NCI-H2227 (cell line): ENCODE measurements at regions not wholly inside any gene's neighbourhood (a gene's known extent, or its start where the extent isn't known, plus 50 kb on each side); places are given as distances from the start of the nearest gene placed in this dataset.
A peak's percentile ranks its signal among the peaks of the same experiment; 100 is the strongest.
"Not testable (repeated sequence)": the region's sequence is repeated elsewhere in the genome, so short reads cannot be mapped to it uniquely, and the experiment has no call there.

Source experiments
- DNase-seq: peaks from one replicate; lab custom pipeline; 2025; ENCODE audit not compliant: unreplicated experiment; lab: John Stamatoyannopoulos, UW

DNA sequence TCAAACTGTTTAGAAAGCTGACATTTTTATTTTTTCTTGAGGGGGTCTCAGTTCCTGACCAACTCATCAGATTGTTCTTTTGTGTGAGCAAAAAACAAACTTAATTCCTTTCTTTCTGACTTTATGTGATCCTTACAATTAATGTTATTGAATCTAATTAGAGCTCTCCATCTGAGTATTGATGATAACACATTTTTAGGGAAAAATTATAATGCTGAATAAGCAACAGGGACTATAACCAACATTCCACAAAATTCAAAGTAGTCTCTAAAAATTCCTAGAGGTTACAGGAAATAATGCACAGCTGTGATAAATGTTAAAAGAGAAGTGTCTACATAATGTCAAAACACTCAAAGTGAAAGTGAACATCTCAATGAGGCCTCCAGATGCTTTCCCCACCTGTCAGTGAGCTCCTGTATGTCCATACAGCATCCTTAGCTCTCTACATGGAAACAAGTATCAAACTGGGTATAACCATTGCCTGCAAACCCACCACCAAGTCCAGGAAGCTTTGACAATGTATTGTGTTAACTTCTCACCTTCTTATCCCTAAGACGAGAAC, 786.0 kb upstream of the SLC39A10 start:
- no peak for DNase-seq

DNA sequence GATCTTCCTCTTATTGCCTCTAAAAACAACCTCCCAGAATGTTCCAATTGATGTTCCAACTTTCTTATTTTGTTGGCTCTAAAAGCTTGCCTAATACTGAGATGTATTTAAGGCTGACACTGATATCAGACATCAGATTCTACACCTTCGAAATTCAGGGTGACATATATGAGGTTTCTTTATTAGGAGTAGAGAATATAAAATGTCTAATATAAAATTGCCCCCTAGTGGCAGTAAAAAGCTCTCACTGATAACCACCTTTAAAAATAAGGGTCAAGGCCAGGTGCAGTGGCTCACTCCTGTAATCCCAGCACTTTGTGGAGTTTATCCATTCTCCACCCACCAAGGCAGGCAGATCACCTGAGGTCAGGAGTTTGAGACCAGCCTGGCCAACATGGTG, 789.7 kb upstream of the SLC39A10 start:
- peak; percentile 35 for DNase-seq

DNA sequence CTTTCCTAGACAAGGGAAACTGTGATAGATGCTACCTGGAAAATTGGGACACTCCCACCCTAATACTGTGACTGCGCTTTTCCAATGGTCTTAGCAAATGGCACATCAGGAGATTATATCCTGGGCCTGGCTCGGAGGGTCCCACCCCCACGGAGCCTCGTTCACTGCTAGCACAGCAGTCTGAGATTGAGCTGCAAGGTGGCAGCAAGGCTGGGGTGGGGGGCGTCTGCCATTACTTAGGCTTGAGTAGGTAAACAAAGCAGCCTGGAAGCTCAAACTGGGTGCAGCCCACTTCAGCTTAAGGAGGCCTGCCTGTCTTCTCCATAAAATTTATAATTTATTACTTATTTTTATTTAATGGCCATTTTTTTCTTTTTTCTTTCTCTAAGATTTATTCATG, 802.1 kb upstream of the SLC39A10 start:
- no peak for DNase-seq

DNA sequence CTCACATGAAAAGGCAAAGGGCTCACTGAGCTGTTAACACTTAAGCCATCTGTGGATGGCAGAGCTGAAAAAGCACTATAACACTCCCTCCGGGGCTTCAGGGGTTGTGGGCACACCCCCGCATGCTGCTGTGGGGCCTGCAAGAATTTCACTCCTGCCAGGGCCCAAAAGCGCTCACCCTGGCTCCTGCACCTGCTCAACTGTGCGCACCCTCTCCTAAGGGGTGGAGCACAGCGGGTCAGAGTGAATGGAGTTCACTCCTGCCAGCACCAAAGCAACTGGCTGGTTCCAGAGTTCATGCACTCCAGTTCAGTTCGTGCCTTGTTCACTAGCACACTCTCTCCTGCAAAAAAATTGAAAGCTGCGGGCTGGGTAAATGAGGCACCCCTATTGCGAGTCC, 814.2 kb upstream of the SLC39A10 start:
- no peak for DNase-seq

DNA sequence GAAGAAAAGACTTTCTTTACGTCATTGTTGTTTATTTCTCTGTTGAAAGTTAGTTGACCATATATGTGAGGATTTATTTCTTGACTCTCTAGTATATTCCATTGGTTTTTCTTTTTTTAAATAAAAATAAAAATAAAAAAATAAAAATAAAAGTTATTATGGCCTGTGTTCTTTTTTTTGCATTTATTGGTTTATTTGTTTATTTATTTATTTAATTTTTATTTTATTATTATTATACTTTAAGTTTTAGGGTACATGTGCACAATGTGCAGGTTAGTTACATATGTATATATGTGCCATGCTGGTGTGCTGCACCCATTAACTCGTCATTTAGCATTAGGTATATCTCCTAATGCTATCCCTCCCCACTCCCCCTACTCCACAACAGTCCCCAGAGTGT, 822.7 kb upstream of the SLC39A10 start:
- not testable (repeated sequence) for DNase-seq

DNA sequence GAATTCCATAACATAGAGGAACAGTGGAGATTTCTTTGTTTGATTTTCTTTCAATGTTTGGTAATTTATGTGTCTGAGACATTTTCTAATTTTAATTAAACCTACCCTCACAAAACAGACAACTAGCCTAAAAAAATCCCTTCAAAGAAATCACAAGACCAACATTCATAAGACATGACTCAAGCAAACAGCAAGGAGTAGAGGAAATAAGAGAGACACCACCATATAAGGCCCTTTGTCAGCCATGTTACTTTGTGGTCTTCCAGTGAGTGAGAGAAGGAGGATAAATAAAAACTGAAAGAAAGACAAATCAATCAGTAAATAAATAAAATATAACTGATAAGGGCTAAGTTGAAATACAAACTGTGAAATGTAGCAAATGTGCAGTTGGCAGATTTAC, 830.8 kb upstream of the SLC39A10 start:
- DNase-seq, result no peak

DNA sequence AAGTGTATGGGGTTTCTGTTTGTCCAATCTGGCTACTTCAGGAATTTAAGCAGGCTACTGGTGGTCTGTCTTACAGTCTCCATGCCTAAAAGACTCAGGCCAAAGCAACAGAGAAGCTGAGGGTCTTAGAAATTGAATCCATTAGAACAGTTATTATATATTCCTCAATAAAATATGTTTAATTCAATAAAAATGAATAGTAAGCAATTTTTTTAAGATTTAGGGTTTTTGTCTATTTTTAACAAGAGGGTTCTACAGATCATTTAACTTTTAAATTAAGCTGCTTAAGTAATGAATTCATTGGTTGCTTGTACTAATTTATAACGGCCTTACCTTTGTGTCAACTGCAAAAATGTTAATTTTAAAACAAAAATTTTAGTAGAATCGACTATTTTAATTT, 832.6 kb upstream of the SLC39A10 start:
- DNase-seq, result no peak

DNA sequence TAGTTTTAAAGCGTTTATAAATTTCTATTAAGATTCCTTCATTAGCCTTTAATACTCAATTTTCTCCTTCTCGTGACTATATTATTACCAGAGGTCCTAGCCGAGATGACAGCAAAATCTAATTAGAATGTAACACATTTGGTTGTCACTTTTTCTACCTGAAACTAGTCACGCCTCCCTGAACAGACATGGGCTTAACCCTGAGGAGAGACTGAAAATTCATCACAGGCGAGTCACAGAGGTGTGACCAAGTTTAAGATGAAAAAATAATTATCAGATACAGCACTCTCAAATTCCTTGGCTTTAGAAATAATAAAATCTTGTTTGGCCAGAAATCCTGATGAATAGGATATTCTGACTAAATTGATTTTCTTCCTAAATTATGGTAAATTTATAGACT, 834.4 kb upstream of the SLC39A10 start:
- DNase-seq, result no peak

DNA sequence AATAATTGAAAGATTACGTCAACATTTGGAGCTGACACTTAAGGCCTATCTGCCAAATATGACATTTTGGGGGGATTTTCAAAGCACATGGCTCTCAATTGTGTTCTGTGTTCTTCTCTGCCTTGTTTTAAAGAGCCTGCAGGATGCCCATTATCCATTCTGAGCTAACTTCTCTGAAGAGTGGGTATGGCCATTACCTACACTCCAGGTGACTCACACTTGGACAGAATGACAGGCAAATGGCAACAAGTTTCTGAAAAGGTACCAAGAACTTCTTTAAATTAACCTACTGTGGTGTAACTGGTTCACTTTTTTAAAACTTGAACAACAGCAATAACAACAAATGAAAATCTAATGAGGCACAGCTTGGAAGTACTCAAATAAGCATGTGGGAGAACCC, 834.9 kb upstream of the SLC39A10 start:
- DNase-seq, result no peak

DNA sequence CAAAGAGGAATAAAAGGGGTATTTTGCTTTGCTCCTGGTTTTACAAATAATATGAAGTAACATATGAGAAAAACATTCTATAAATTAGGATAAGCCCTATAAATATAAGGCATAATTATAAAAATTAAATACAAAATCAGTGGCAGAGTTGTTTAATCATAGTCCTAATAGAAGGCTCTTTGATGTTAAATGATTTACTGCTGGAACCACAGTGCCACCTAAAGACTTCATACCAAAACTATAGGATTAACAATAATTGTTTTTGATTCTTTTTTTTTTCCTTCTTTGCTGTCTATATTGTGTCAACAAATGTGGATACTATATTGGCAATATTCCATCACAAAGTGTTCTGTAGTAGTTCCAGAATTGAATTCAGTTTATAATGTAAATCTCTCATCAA, 837.7 kb upstream of the SLC39A10 start:
- no peak for DNase-seq

DNA sequence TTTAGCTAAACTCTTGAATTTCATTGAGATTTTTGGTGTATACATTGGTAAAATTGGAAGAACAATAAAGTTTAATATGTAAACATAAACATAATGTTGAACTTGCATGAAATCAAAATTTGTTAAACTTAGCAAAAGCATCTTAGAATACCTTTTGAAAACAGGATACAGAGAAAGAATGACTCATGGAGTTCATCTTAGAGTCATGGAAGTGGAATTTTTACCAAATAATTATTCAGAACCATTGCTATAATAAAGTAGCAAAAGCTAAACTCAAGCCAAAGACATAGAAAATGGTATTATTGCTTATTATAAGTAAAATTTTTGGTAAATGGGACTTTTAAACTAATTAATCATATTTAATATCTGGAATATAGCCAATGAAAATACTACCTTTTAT, 841.6 kb upstream of the SLC39A10 start:
- no peak for DNase-seq

DNA sequence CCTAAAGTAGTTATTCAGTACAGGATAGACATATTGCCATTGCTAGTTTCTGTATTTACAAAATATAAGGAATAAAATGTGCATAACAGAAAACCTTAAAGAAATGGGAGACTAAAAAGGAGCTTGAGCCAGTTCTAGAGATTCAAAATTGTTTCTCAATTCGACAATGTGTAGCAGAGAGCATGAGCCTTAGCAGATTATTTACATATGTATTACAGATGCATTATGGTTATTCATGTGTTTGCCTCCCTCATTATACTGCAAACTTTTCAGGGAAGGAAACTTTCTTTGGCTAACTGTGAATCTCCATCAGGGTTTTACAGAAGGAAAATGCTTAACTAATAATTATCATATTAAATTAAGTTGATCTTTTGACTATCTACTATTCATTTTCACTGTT, 854.4 kb upstream of the SLC39A10 start:
- DNase-seq, result no peak

DNA sequence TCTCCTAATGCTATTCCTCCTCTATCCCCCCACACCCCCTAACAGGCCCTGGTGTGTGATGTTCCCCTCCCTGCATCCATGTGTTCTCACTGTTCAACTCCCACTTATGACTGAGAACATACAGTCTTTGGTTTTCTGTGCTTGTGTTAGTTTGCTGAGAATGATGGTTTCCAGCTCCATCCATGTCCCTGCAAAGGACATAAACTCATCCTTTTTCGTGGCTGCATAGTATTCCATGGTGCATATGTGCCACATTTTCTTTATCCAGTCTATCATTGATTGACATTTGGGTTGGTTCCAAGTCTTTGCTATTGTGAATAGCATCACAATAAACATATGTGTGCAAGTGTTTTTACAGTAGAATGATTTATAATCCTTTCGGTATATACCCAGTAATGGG, 870.0 kb upstream of the SLC39A10 start:
- not testable (repeated sequence) for DNase-seq

DNA sequence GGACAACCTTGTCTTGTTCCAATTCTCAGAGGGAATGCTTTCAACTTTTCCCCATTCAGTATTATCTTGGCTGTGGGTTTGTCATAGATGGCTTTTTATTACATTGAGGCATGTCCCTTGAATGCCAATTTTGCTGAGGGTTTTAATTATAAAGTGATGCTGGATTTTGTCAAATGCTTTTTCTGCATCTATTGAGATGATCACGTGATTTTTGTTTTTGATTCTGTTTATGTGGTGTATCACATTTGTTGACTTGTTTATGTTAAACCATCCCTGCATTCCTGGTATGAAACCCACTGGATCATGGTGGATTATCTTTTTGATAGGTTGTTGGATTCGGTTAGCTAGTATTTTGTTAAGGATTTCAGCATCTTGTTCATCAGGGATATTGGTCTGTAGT, 885.6 kb upstream of the SLC39A10 start:
- DNase-seq, result not testable (repeated sequence)

DNA sequence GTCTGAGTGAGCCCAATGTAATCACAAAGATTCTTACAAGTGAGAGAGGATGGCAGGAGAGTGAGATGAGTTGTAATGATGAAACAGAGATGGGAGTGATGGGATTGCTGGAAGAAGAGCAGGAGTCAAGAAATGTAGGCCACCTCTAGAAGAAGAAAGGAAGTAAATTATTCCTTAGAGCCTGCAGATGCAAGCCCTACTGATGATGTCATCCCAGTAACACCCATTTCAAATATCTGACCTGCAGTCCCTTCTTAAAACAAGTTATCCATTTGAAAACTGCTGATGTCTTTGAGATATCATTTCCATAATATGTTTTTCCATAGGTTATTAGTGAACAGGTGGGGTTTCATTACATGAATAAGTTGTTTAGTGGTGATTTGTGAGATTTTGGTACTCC, 888.0 kb upstream of the SLC39A10 start:
- no peak for DNase-seq

DNA sequence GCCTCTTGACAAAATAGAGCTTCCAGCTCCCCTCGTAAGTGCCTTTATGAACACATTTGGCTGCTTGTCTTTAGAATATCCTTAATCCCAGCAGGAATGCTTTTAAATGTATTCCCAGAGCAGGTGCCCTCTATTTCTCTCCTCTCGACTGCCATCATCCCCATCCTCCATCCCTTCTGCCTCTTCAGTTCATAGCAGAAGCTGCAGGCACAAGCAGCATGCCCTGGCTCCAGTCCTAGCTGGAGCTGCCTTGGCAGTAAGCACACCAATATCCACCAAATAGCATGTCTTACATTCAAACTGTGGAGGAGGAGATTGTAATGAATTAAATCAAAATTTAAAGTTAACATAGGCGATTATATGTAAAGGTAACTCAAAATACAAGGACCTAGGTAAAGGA, 891.3 kb upstream of the SLC39A10 start:
- DNase-seq, result peak; percentile 86

DNA sequence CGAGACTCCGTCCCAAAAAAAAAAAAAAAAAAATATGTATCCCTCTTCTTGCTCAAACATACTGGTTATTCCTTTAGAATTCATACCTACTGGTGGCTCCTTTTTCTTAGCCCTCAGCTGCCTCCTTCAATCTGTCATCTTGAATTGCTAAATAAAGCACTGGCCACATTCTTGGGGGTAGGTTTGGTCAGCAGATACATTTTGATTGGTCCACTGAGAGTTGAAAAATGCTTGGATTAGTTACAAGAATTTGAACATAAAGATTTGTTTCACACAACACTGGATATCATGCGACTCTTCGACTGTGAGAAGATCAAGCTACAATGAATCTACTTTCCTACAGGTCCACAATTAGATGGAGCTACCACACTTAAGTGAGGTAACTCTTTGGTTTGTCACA, 906.1 kb upstream of the SLC39A10 start:
- no peak for DNase-seq

DNA sequence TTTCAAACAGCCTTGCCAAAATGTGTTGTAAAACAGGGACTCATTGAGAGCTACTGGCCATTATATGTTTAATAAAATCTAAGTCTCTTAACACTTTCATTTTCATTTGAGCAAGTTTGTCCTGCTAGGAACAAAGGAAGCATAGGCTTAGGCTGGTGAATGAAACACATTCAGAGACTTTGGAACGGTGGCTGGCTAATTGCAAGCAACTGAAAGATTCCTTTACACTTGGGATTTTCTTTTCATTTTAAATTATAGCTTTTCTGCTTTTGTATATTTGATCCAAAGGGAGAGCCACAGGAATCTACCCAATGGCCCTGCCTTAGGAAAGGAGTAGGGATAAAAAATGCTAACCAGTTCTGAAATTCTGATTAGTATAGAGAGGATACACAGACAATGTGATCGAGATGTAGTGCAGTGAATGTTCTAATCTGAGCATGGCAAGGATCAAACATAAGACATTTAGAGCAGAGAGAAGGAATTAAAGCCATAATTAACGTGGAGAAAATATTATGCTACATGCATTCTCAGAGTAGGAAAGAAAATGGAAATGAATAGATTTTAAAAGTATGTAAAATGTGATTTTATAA, 911.4 kb upstream of the SLC39A10 start:
- no peak for DNase-seq

DNA sequence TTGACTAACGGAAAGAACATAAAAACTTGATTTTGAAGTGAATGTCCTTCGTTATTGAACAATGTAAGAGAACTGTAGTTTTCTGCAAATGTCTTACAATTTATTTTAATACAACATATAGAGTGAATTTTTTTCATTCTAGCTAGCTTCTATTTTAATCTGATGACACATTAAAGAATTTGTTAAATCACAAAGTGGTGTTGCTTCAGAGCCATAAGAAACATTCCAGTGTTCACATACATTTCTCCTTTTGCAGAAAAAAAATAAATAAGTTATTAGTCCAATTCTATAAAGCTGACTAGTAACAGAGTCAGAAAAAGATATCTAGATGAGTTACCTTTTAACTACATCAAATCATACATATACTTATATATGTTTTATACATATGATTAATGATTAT, 914.3 kb upstream of the SLC39A10 start:
- no peak for DNase-seq

DNA sequence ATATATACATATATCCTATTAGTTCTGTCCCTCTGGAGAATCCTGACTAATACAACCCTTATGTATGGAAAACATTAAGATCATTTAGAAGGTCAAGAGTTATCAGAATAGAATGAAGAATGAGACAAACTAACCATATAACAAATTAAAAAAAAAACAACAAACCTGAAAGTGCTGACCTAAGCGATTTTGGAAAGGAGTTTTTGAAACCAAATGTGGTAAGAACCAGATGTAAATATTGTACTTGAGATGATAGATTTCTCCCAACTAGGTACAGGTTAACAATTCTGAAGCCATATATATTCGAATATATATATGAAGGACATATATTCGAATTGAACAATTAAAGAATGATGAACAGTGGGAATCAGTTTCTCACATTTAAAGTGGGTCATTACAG, 917.8 kb upstream of the SLC39A10 start:
- DNase-seq, result no peak

DNA sequence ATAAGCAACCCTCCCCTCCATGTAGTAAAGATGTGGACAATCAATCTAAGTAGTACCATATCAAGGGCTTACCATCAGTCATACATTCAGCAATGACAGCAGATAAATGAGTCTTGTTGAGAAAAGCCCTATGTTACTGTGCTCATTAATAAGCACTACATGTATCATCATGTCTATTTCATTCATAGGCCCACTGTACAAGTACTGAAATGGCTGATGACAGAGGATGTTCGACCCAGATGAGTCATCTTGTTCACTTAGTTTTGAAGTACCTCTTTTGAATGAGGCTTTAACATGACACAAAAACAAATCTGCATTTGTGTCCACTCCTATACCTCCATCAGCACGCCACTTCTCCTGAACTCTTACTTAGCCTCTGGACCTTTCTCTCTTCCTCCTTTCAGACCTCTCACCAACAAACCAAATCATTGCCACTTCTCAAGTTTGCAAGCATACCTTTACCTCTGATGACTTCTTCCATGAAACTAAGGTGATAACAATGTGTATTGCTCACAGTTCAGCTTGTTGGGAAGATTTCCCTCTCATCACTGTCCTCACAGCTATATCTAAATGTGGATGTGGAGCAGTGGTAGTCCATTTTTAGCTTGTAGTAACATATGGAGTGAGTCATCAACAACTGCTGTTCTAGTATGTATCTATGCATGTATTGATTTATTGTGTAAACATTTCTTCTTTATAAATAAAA, 921.0 kb upstream of the SLC39A10 start:
- DNase-seq, result no peak

DNA sequence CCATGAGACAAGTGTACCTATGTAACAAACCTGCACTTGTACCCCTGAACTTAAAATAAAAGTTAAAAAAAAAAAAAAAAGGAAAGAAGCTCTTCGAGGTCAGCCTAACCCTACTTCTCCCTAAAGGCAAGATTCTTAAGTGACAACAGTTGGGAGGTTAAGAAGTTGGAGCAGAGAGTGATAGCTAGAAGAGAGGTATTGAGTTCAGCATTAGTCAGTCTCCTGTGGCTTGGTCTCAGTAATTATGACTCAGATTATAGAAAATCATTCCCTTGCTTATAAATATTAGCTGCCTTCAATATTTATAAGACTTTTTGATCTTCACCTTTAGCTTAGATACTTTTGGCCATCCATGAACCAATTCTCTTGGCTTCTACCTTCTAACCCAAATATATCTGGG, 926.8 kb upstream of the SLC39A10 start:
- DNase-seq, result no peak

DNA sequence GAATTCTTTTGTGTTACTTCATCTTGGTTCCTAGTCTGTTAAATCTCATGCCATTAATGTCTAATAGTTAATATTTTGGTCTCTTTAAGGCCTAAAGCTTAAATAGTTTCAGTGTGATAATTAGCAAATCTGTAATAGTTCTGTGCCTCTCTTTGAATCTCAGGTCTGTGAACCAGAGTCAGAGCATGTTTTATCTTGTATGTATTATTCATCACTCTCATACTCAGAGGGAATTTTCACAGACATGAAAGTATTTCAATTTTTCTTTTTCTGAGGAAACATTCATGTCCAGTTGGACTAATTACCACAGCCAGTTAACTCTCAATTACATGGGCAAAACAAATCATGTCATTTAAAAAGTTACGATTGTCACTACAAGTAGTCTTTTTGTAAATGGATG, 931.9 kb upstream of the SLC39A10 start:
- no peak for DNase-seq
